ENCODE measurements at regions not wholly inside any gene's neighbourhood (a gene's known extent, or its start where the extent isn't known, plus 50 kb on each side); places are given as distances from the start of the nearest gene placed in this dataset.

GRCh38 chr2:34307636-34308035, 708.5 kb upstream of the FAM98A start:
- TF ChIP-seq SMC3 (conservative IDR thresholded peaks at IDR 0.05; ENCODE audit: poor library complexity), result no peak
- Histone ChIP-seq H3K9me3 (ENCODE audit: low read length) (no peaks in the 10 kb centered on the region), H3K27me3 (ENCODE audit: insufficient read depth, low read depth, low read length) (no peaks in the 10 kb centered on the region), H4K20me1 (ENCODE audit: insufficient read depth) (no peaks in the 10 kb centered on the region), H3K9ac (ENCODE audit: low read length) (no peak overlapping the region), H2AFZ (ENCODE audit: low read depth, low read length) (no peak overlapping the region), H3K36me3 (ENCODE audit: insufficient read depth, low read length) (no peaks in the 10 kb centered on the region), H3K27ac (ENCODE audit: low read length) (no peak overlapping the region), H3K4me2 (ENCODE audit: low read length) (no peak overlapping the region), H3K9me2 (ENCODE audit: insufficient read depth, low read length) (no peaks in the 10 kb centered on the region), H3F3A (ENCODE audit: insufficient read depth, low read length, poor library complexity, severe bottlenecking) (no peaks in the 10 kb centered on the region), H3K79me2 (replicated peaks; ENCODE audit: insufficient read depth, low read length) (no peaks in the 10 kb centered on the region), H3K4me3 (ENCODE audit: low read length) (no peak overlapping the region)

GRCh38 chr2:34306745-34307144, 707.6 kb upstream of the FAM98A start:
- Histone ChIP-seq H3K4me3 (ENCODE audit: low read length) (no peak overlapping the region), H2AFZ (ENCODE audit: low read depth, low read length) (no peak overlapping the region), H3K4me2 (ENCODE audit: low read length) (no peak overlapping the region), H3K79me2 (replicated peaks; ENCODE audit: insufficient read depth, low read length) (no peaks in the 10 kb centered on the region), H3K9me2 (ENCODE audit: insufficient read depth, low read length) (no peaks in the 10 kb centered on the region), H3K27me3 (ENCODE audit: insufficient read depth, low read depth, low read length) (no peaks in the 10 kb centered on the region), H3F3A (ENCODE audit: insufficient read depth, low read length, poor library complexity, severe bottlenecking) (no peaks in the 10 kb centered on the region), H3K27ac (ENCODE audit: low read length) (no peak overlapping the region), H3K9ac (ENCODE audit: low read length) (no peak overlapping the region), H3K9me3 (ENCODE audit: low read length) (no peaks in the 10 kb centered on the region), H4K20me1 (ENCODE audit: insufficient read depth) (no peaks in the 10 kb centered on the region), H3K36me3 (ENCODE audit: insufficient read depth, low read length) (no peaks in the 10 kb centered on the region)
- no peak for TF ChIP-seq REST (IDR thresholded peaks at IDR 0.05; ENCODE audit: borderline replicate concordance)
- no peak for TF ChIP-seq RAD21 (conservative IDR thresholded peaks at IDR 0.05)
- TF ChIP-seq EP300 (conservative IDR thresholded peaks at IDR 0.05; ENCODE audit: poor library complexity, severe bottlenecking), result no peak
- TF ChIP-seq EZH2 (IDR thresholded peaks at IDR 0.05; ENCODE audit: borderline replicate concordance, insufficient read depth, low read length, poor library complexity, severe bottlenecking), result no peak
- no peak for TF ChIP-seq MXI1 (conservative IDR thresholded peaks at IDR 0.05; ENCODE audit: poor library complexity, severe bottlenecking)
- no peak for TF ChIP-seq CTCF (IDR thresholded peaks at IDR 0.05; ENCODE audit: poor library complexity, severe bottlenecking)
- no peak for TF ChIP-seq SMC3 (conservative IDR thresholded peaks at IDR 0.05; ENCODE audit: poor library complexity)
- TF ChIP-seq POLR2AphosphoS5 (IDR thresholded peaks at IDR 0.05), result no peak
- no peak for TF ChIP-seq TAF1 (IDR thresholded peaks at IDR 0.05; ENCODE audit: low read depth)

- no peak for TF ChIP-seq EP300 (conservative IDR thresholded peaks at IDR 0.05; ENCODE audit: poor library complexity, severe bottlenecking)
- TF ChIP-seq SMC3 (conservative IDR thresholded peaks at IDR 0.05; ENCODE audit: poor library complexity), result no peak
- no peak for TF ChIP-seq POLR2AphosphoS5 (IDR thresholded peaks at IDR 0.05)
- TF ChIP-seq TAF1 (IDR thresholded peaks at IDR 0.05; ENCODE audit: low read depth), result no peak
- no peak for TF ChIP-seq REST (IDR thresholded peaks at IDR 0.05; ENCODE audit: borderline replicate concordance)
- TF ChIP-seq MXI1 (conservative IDR thresholded peaks at IDR 0.05; ENCODE audit: poor library complexity, severe bottlenecking), result no peak
- TF ChIP-seq CTCF (IDR thresholded peaks at IDR 0.05; ENCODE audit: poor library complexity, severe bottlenecking), result no peak
- TF ChIP-seq EZH2 (IDR thresholded peaks at IDR 0.05; ENCODE audit: borderline replicate concordance, insufficient read depth, low read length, poor library complexity, severe bottlenecking), result no peak
- TF ChIP-seq RAD21 (conservative IDR thresholded peaks at IDR 0.05), result no peak
- Histone ChIP-seq H3F3A (ENCODE audit: insufficient read depth, low read length, poor library complexity, severe bottlenecking) (no peaks in the 10 kb centered on the region), H3K27me3 (ENCODE audit: insufficient read depth, low read depth, low read length) (no peaks in the 10 kb centered on the region), H3K36me3 (ENCODE audit: insufficient read depth, low read length) (no peaks in the 10 kb centered on the region), H2AFZ (ENCODE audit: low read depth, low read length) (no peak overlapping the region), H3K9ac (ENCODE audit: low read length) (no peak overlapping the region), H3K27ac (ENCODE audit: low read length) (no peak overlapping the region), H3K9me2 (ENCODE audit: insufficient read depth, low read length) (no peaks in the 10 kb centered on the region), H3K9me3 (ENCODE audit: low read length) (no peaks in the 10 kb centered on the region), H4K20me1 (ENCODE audit: insufficient read depth) (no peaks in the 10 kb centered on the region), H3K4me3 (ENCODE audit: low read length) (no peak overlapping the region), H3K79me2 (replicated peaks; ENCODE audit: insufficient read depth, low read length) (no peaks in the 10 kb centered on the region), H3K4me2 (ENCODE audit: low read length) (no peak overlapping the region)
Observed at GRCh38 chr2:34305587-34305986, 706.5 kb upstream of the FAM98A start.
